ENCODE measurements at regions not wholly inside any gene's neighbourhood (a gene's known extent, or its start where the extent isn't known, plus 50 kb on each side); places are given as distances from the start of the nearest gene placed in this dataset.

DNA sequence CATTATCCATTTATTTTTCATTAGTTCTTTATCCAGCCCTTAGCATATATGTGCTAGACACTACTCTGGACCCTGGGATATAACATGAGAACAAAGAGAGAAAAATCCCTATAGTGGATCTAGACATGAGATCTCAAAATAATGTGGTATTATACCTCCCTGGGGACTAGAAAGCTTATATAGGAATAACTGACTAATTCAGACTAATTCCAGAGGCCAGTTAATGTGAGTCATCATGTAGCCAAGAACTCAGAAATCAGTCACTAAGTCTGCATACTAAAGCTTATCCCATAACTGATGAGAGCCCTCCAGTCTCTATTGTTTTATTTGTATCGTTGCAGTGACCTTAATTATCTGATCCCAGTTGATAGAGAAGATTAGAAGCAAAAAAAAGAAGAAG, 267.1 kb upstream of the RGS6 start:
- H3K36me3 Mint-ChIP-seq (ENCODE audit: low read depth), result peaks cover 2% of the 10 kb centered on the region
- H3K27me3 Mint-ChIP-seq (ENCODE audit: low read depth), result no peaks in the 10 kb centered on the region
- no peak overlapping the region for H3K4me3 Mint-ChIP-seq
- no peak overlapping the region for H3K27ac Mint-ChIP-seq (ENCODE audit: unreplicated experiment)
- TF ChIP-seq, protein P1, sequence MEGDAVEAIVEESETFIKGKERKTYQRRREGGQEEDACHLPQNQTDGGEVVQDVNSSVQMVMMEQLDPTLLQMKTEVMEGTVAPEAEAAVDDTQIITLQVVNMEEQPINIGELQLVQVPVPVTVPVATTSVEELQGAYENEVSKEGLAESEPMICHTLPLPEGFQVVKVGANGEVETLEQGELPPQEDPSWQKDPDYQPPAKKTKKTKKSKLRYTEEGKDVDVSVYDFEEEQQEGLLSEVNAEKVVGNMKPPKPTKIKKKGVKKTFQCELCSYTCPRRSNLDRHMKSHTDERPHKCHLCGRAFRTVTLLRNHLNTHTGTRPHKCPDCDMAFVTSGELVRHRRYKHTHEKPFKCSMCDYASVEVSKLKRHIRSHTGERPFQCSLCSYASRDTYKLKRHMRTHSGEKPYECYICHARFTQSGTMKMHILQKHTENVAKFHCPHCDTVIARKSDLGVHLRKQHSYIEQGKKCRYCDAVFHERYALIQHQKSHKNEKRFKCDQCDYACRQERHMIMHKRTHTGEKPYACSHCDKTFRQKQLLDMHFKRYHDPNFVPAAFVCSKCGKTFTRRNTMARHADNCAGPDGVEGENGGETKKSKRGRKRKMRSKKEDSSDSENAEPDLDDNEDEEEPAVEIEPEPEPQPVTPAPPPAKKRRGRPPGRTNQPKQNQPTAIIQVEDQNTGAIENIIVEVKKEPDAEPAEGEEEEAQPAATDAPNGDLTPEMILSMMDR (conservative IDR thresholded peaks at IDR 0.05), result no peak
- H3K4me1 Mint-ChIP-seq, result peaks cover 11% of the 10 kb centered on the region
- no peaks in the 10 kb centered on the region for H3K9me3 Mint-ChIP-seq
- no peak for DNase-seq (ENCODE audit: low read depth, low spot score)

GRCh38 chr14:71665781-71666180, 266.4 kb upstream of the RGS6 start:
- TF ChIP-seq, protein P1 (conservative IDR thresholded peaks at IDR 0.05), result no peak
- H3K4me1 Mint-ChIP-seq, result peaks cover 11% of the 10 kb centered on the region
- H3K27ac Mint-ChIP-seq (ENCODE audit: unreplicated experiment), result no peak overlapping the region
- H3K27me3 Mint-ChIP-seq (ENCODE audit: low read depth), result no peaks in the 10 kb centered on the region
- H3K36me3 Mint-ChIP-seq (ENCODE audit: low read depth), result peaks cover 2% of the 10 kb centered on the region
- no peaks in the 10 kb centered on the region for H3K9me3 Mint-ChIP-seq
- H3K4me3 Mint-ChIP-seq, result no peak overlapping the region
- no peak for DNase-seq (ENCODE audit: low read depth, low spot score)

GRCh38 chr14:71666571-71667145, 265.6 kb upstream of the RGS6 start:
- Mint-ChIP-seq H3K27me3 (ENCODE audit: low read depth) (no peaks in the 10 kb centered on the region), H3K27ac (ENCODE audit: unreplicated experiment) (no peak overlapping the region), H3K36me3 (ENCODE audit: low read depth) (peaks cover 3% of the 10 kb centered on the region), H3K4me3 (no peak overlapping the region), H3K9me3 (no peaks in the 10 kb centered on the region), H3K4me1 (peaks cover 11% of the 10 kb centered on the region)
- TF ChIP-seq, protein P1 (conservative IDR thresholded peaks at IDR 0.05), result no peak
- DNase-seq (ENCODE audit: low read depth, low spot score), result no peak

DNA sequence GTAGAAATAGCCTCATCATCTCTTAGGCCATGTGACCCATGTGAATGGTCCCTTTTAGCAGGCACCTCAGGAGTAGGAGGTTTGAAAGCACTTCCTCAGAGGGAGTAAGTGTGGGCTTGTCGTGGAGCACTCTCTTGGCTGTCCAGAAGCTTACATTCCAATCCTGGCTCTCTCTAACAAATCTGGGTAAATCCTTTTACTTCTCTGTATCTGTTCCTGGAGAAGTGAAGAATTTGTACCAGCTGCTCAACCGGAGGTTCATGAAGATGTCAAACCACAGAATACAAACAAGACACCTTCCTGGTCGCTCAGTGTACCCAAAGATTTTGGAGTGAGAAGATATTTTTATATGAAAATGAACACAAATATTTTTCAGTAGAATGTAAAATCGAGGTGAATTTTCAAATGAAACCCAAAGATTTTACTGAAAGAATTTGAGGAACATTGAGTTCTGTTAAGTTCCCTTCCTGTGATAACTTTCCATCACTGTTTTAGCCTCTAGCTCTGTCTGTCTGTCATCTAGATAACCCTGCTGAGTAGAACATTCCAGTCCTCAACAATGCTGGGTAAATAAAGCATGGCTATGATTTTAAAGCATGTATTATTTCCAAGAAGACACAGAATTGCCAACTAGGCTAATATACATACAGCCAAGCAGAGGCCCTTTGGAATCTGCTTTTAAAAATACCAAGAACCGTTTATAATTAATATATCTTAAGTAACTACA, 263.9 kb upstream of the RGS6 start:
- H3K27ac Mint-ChIP-seq (ENCODE audit: unreplicated experiment), result no peak overlapping the region
- H3K4me1 Mint-ChIP-seq, result peaks cover 11% of the 10 kb centered on the region
- H3K27me3 Mint-ChIP-seq (ENCODE audit: low read depth), result no peaks in the 10 kb centered on the region
- H3K9me3 Mint-ChIP-seq, result no peaks in the 10 kb centered on the region
- no peak overlapping the region for H3K4me3 Mint-ChIP-seq
- TF ChIP-seq, protein P1 (conservative IDR thresholded peaks at IDR 0.05), result no peak
- peaks cover 15% of the 10 kb centered on the region for H3K36me3 Mint-ChIP-seq (ENCODE audit: low read depth)
- DNase-seq (ENCODE audit: low read depth, low spot score), result no peak

GRCh38 chr14:71672596-71672995, 259.6 kb upstream of the RGS6 start:
- H3K4me3 Mint-ChIP-seq, result no peak overlapping the region
- peaks cover 31% of the 10 kb centered on the region for H3K36me3 Mint-ChIP-seq (ENCODE audit: low read depth)
- DNase-seq (ENCODE audit: low read depth, low spot score), result no peak
- H3K4me1 Mint-ChIP-seq, result peaks cover 8% of the 10 kb centered on the region
- TF ChIP-seq, protein P1 (conservative IDR thresholded peaks at IDR 0.05), result no peak
- H3K27me3 Mint-ChIP-seq (ENCODE audit: low read depth), result no peaks in the 10 kb centered on the region
- H3K9me3 Mint-ChIP-seq, result peaks cover 3% of the 10 kb centered on the region
- H3K27ac Mint-ChIP-seq (ENCODE audit: unreplicated experiment), result no peak overlapping the region

Measured in neural crest cell (in vitro differentiated cells).